ENCODE measurements at regions not wholly inside any gene's neighbourhood (a gene's known extent, or its start where the extent isn't known, plus 50 kb on each side); places are given as distances from the start of the nearest gene placed in this dataset.

DNA sequence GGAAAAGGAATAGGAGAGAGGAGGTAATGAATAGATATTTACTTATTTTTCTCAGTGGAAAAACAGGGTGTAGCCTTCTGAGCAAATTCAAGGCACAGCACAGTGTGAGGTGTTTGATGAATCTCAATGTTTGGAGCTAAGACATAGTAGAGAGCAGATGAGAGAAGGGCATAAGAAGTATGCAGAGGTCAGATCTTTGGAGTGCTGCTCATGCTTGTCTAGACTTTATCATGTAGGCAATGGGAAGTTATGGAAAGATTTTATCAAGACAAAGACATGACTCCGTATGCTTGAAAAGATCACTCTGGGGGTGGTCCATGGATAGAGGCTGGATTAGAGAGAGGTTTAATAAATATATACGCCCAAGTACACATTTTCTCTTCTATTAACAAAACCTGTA, 217.0 kb upstream of the CNR1 start:
- ATAC-seq, result no peak
- Histone ChIP-seq H3K36me3 (ENCODE audit: control insufficient read depth, insufficient read depth, low read length) (no peaks in the 10 kb centered on the region), H3K27ac (ENCODE audit: low read length) (no peak overlapping the region), H3K9me3 (ENCODE audit: control insufficient read depth, insufficient read depth, low read depth, low read length) (no peaks in the 10 kb centered on the region), H3K27me3 (ENCODE audit: control insufficient read depth, insufficient read depth, low read length) (no peaks in the 10 kb centered on the region; the same call in 1 of the 2 replicates), H3K4me1 (ENCODE audit: control insufficient read depth, insufficient read depth, low read length) (no peaks in the 10 kb centered on the region), H3K4me3 (ENCODE audit: low read depth in 2 of 2, low read length in 2 of 2) (no peak overlapping the region)
- no peak for TF ChIP-seq POLR2AphosphoS5 (IDR thresholded peaks at IDR 0.05; ENCODE audit: low read depth, low read length)
- no peak for TF ChIP-seq CTCF (IDR thresholded peaks at IDR 0.05)
- TF ChIP-seq, protein P1, sequence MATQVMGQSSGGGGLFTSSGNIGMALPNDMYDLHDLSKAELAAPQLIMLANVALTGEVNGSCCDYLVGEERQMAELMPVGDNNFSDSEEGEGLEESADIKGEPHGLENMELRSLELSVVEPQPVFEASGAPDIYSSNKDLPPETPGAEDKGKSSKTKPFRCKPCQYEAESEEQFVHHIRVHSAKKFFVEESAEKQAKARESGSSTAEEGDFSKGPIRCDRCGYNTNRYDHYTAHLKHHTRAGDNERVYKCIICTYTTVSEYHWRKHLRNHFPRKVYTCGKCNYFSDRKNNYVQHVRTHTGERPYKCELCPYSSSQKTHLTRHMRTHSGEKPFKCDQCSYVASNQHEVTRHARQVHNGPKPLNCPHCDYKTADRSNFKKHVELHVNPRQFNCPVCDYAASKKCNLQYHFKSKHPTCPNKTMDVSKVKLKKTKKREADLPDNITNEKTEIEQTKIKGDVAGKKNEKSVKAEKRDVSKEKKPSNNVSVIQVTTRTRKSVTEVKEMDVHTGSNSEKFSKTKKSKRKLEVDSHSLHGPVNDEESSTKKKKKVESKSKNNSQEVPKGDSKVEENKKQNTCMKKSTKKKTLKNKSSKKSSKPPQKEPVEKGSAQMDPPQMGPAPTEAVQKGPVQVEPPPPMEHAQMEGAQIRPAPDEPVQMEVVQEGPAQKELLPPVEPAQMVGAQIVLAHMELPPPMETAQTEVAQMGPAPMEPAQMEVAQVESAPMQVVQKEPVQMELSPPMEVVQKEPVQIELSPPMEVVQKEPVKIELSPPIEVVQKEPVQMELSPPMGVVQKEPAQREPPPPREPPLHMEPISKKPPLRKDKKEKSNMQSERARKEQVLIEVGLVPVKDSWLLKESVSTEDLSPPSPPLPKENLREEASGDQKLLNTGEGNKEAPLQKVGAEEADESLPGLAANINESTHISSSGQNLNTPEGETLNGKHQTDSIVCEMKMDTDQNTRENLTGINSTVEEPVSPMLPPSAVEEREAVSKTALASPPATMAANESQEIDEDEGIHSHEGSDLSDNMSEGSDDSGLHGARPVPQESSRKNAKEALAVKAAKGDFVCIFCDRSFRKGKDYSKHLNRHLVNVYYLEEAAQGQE (IDR thresholded peaks at IDR 0.05; ENCODE audit: insufficient read depth in 1 of 2, low read depth in 2 of 2, low read length in 1 of 2), result no peak
- TF ChIP-seq TCF7L2 (IDR thresholded peaks at IDR 0.05; ENCODE audit: low read depth, low read length), result no peak
- TF ChIP-seq SIN3A (IDR thresholded peaks at IDR 0.05; ENCODE audit: borderline replicate concordance, insufficient read depth, low read depth, low read length), result no peak
- in situ Hi-C loops (cut with HindIII; ENCODE audit: low pct_unique_long_range_greater_than_20kb, low sequenced_read_pairs) (no loop called here), intact Hi-C loops (cut with micrococcal nuclease; ENCODE audit: unreplicated experiment) (no loop called here)
- CTCF ChIA-PET, result no interaction called here
- no peak for DNase-seq (ENCODE audit: low read depth, low spot score)
- POLR2A ChIA-PET, result no interaction called here
- no TSS peak for BruUV-seq (replicated peaks)

- peaks cover 2% of the 10 kb centered on the region; the same call in 1 of the 2 replicates for H3K27me3 ChIP-seq (ENCODE audit: control insufficient read depth, insufficient read depth, low read length)
- TF ChIP-seq CTCF (IDR thresholded peaks at IDR 0.05) (no peak), TCF7L2 (IDR thresholded peaks at IDR 0.05; ENCODE audit: low read depth, low read length) (no peak), SIN3A (IDR thresholded peaks at IDR 0.05; ENCODE audit: borderline replicate concordance, insufficient read depth, low read depth, low read length) (no peak), POLR2AphosphoS5 (IDR thresholded peaks at IDR 0.05; ENCODE audit: low read depth, low read length) (no peak)
- TF ChIP-seq, protein P1 (IDR thresholded peaks at IDR 0.05; ENCODE audit: insufficient read depth in 1 of 2, low read depth in 2 of 2, low read length in 1 of 2), result no peak
- ATAC-seq, result no peak
- in situ Hi-C loops (cut with HindIII; ENCODE audit: low pct_unique_long_range_greater_than_20kb, low sequenced_read_pairs) (no loop called here), intact Hi-C loops (cut with micrococcal nuclease; ENCODE audit: unreplicated experiment) (no loop called here)
- H3K4me1 ChIP-seq (ENCODE audit: control insufficient read depth, insufficient read depth, low read length), result no peaks in the 10 kb centered on the region
- H3K27ac ChIP-seq (ENCODE audit: low read length), result no peak overlapping the region
- no peaks in the 10 kb centered on the region for H3K36me3 ChIP-seq (ENCODE audit: control insufficient read depth, insufficient read depth, low read length)
- no peaks in the 10 kb centered on the region for H3K9me3 ChIP-seq (ENCODE audit: control insufficient read depth, insufficient read depth, low read depth, low read length)
- no peak for DNase-seq (ENCODE audit: low read depth, low spot score)
- no peak overlapping the region for H3K4me3 ChIP-seq (ENCODE audit: low read depth in 2 of 2, low read length in 2 of 2)
- ChIA-PET POLR2A (interaction anchor here (0.6 kb wide), 1 partner anchor 354 kb away, joined by 3 read pairs; no protein-coding TSS in a partner anchor), CTCF (no interaction called here)
- BruUV-seq (replicated peaks), result no TSS peak
Observed at GRCh38 chr6:88381289-88381642, 215.1 kb upstream of the CNR1 start.
